Keratinocyte (primary cell): ENCODE measurements at regions not wholly inside any gene's neighbourhood (a gene's known extent, or its start where the extent isn't known, plus 50 kb on each side); places are given as distances from the start of the nearest gene placed in this dataset.

Experiments
- CTCF ChIP-seq, 3 experiments: IDR thresholded peaks in 1 of 3; conservative IDR thresholded peaks in 1 of 3; optimal IDR thresholded peaks in 1 of 3; 2 replicates in 2 of 3; 3 replicates in 1 of 3; pipeline versions ENCODE3 to v1.5.1; 2011; ENCODE audit warnings: low read length in 3 of 3, mild to moderate bottlenecking in 3 of 3, moderate library complexity in 2 of 3, control low read depth in 1 of 3, inconsistent platforms in 1 of 3; ENCODE audit not compliant: insufficient read depth in 2 of 3; ENCODE audit errors: extremely low read depth in 1 of 3
- EZH2 ChIP-seq: IDR thresholded peaks from one replicate; pipeline ENCODE4 v1.6.1; 2012; ENCODE audit warnings: inconsistent platforms, mild to moderate bottlenecking, low read length, moderate library complexity

- TF ChIP-seq CTCF (optimal IDR thresholded peaks at IDR 0.05 in 1 of 3, IDR thresholded peaks at IDR 0.05 in 1 of 3, conservative IDR thresholded peaks at IDR 0.05 in 1 of 3; ENCODE audit: extremely low read depth in 1 of 3, insufficient read depth in 2 of 3, low read length in 3 of 3) (no peak), EZH2 (no peak)
These were observed 122.2 kb upstream of the OSR1 start for GRCh38 chr2:19480673-19481072.
